Ovary (tissue), 3 donors: ENCODE measurements at regions not wholly inside any gene's neighbourhood (a gene's known extent, or its start where the extent isn't known, plus 50 kb on each side); places are given as distances from the start of the nearest gene placed in this dataset.

ENCODE experiments used
- CTCF ChIP-seq, 3 donors: fragments of 450-650 bp in 2 of 3; fragments of 200-600 bp in 1 of 3; IDR thresholded peaks; one replicate each; pipeline versions ENCODE4 v1.5.1 to v1.8.0; 2016 to 2022; ENCODE audit warnings: antibody characterized with exemption in 3 of 3, mild to moderate bottlenecking in 1 of 3
- EP300 ChIP-seq: sonication (generic); formaldehyde crosslinking; IDR thresholded peaks from one replicate; pipeline ENCODE4 v1.6.1; 2017; ENCODE audit warnings: antibody characterized with exemption
- POLR2A ChIP-seq: fragments of 450-650 bp; IDR thresholded peaks from one replicate; pipeline ENCODE4 v1.6.1; 2017; ENCODE audit warnings: antibody characterized with exemption, mild to moderate bottlenecking, moderate library complexity
- donor health status: DM: no; HTN: no; CAD: no.

- no peak for TF ChIP-seq POLR2A
- TF ChIP-seq CTCF (IDR thresholded peaks at IDR 0.05), result no peak
- TF ChIP-seq EP300, result no peak
Observed at GRCh38 chr6:69527921-69528476, 268.8 kb downstream of the LMBRD1 start.
